GM12875 (cell line): ENCODE measurements at regions not wholly inside any gene's neighbourhood (a gene's known extent, or its start where the extent isn't known, plus 50 kb on each side); places are given as distances from the start of the nearest gene placed in this dataset.

Experiments used
- H3K4me3 ChIP-seq: one replicate; pipeline ENCODE4 v1.5.1; 2011; ENCODE audit warnings: low read depth, low read length, control low read depth
- TF ChIP-seq, protein P1 (sequence below): IDR thresholded peaks from 2 replicates; pipeline ENCODE4 v1.5.1; 2011; ENCODE audit warnings: low read depth, mild to moderate bottlenecking, control low read depth, inconsistent platforms, low read length, moderate library complexity, borderline replicate concordance; ENCODE audit not compliant: insufficient read depth

GRCh38 chr17:77889866-77890760 lies 68.4 kb upstream of the TNRC6C start:
- no peak overlapping the region for H3K4me3 ChIP-seq
- TF ChIP-seq, protein P1, sequence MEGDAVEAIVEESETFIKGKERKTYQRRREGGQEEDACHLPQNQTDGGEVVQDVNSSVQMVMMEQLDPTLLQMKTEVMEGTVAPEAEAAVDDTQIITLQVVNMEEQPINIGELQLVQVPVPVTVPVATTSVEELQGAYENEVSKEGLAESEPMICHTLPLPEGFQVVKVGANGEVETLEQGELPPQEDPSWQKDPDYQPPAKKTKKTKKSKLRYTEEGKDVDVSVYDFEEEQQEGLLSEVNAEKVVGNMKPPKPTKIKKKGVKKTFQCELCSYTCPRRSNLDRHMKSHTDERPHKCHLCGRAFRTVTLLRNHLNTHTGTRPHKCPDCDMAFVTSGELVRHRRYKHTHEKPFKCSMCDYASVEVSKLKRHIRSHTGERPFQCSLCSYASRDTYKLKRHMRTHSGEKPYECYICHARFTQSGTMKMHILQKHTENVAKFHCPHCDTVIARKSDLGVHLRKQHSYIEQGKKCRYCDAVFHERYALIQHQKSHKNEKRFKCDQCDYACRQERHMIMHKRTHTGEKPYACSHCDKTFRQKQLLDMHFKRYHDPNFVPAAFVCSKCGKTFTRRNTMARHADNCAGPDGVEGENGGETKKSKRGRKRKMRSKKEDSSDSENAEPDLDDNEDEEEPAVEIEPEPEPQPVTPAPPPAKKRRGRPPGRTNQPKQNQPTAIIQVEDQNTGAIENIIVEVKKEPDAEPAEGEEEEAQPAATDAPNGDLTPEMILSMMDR = no peak

- H3K4me3 ChIP-seq = no peak overlapping the region
- TF ChIP-seq, protein P1 = no peak
Observed at GRCh38 chr17:77890771-77891170, 67.7 kb upstream of the TNRC6C start.

DNA sequence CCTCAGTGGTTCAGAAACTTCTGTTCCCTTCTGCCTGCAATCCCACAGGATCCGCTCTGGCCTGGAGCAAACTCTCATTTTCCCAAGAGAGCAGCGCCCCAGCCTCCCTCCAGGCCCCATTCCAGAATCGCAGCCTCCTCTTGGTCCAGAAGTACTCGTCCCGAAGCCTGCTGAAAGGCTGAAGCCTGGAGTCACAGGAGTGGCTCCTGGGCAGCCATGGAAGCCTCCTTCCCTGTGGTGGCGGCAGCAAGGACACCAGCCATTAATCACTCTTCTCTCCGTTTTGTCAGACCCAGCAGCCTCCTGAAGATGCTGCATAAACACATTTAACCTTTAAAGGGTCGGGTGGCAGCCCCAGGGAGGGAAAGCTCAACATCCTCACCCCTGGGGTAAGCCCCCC lies 66.9 kb upstream of the TNRC6C start:
- H3K4me3 ChIP-seq = no peak overlapping the region
- TF ChIP-seq, protein P1 = no peak

DNA sequence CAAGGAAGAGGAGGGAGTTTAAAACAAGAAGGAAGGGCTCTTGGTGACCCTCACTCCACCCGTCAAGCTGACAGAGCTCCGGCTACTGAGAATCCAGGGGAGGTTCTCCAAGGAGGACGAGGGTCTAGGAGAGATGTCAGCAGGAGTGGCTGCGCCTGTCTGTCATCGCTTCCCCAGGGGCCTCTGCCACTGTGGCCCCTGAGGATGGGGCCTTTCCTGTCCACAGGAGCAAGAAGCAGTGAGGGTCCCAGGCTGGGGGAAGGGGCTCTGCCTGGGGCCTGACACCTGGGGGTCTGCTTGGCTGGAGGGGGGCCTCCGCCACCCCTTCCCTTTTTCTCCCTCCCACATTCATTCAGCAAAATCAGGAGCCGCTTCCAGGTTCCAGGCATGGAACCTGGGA lies 66.5 kb upstream of the TNRC6C start:
- H3K4me3 ChIP-seq = no peak overlapping the region

GRCh38 chr17:77892469-77893143 lies 65.9 kb upstream of the TNRC6C start:
- TF ChIP-seq, protein P1 = peak; percentile 53

More for the DNA sequence above, 66.5 kb upstream of the TNRC6C start:
- TF ChIP-seq, protein P1 = no peak

GRCh38 chr17:77893144-77894044 lies 65.1 kb upstream of the TNRC6C start:
- H3K4me3 ChIP-seq = no peak overlapping the region
- TF ChIP-seq, protein P1 = no peak

More at GRCh38 chr17:77892469-77893143, 65.9 kb upstream of the TNRC6C start:
- no peak overlapping the region for H3K4me3 ChIP-seq
